PC-3 (cell line): ENCODE measurements at regions not wholly inside any gene's neighbourhood (a gene's known extent, or its start where the extent isn't known, plus 50 kb on each side); places are given as distances from the start of the nearest gene placed in this dataset.

ENCODE experiments used
- CTCF ChIP-seq: fragments of 300-600 bp; sonication (generic); conservative IDR thresholded peaks from 2 replicates; pipeline ENCODE4 v1.5.1; 2017; ENCODE audit warnings: antibody characterized with exemption, low read depth, mild to moderate bottlenecking, low read length
- EZH2 ChIP-seq: fragments of 300-600 bp; sonication (generic); IDR thresholded peaks from one replicate; pipeline ENCODE4 v1.6.1; 2017; ENCODE audit warnings: antibody characterized with exemption, mild to moderate bottlenecking, low read length; ENCODE audit not compliant: unreplicated experiment
- EZH2phosphoT487 ChIP-seq: fragments of 300-600 bp; sonication (generic); IDR thresholded peaks from 2 replicates; pipeline ENCODE4 v1.6.1; 2018; ENCODE audit warnings: mild to moderate bottlenecking, antibody characterized with exemption, low read length, borderline replicate concordance

DNA sequence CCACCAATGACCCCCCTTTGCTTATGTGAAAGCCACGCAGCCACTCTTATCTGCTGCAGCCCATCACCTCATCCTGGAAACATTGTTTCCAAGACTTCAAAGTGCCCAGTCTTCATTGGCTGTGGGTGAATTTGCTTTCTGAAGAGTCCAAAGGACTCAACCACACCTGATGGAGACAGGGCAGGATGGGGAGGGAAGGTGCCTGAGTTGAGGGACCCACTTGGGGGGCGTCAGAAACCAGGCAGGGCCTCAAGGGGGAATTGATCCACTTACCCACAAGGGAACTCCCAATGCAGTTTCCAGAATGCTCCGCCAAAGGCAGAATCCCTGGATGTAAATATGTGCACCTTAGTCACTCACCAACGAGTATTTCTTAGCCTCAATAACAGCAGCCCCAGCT is 147.9 kb upstream of the ATP2B2 start:
- TF ChIP-seq CTCF (no peak), EZH2phosphoT487 (no peak), EZH2 (no peak)
